Memory B cell (primary cell): ENCODE measurements at regions not wholly inside any gene's neighbourhood (a gene's known extent, or its start where the extent isn't known, plus 50 kb on each side); places are given as distances from the start of the nearest gene placed in this dataset.

Experiments used
- ATAC-seq: fragments of 150-1000 bp; cut with Tn5 transposase; 2 replicates; pipeline ENCODE4 v1.10.0; 2021; ENCODE audit warnings: low read depth, mild to moderate bottlenecking, moderate library complexity
- DNase-seq, 2 donors: peaks; one replicate each; pipeline ENCODE4 v3.0.0; 2022; ENCODE audit warnings: low spot score in 2 of 2
- H3K27ac Mint-ChIP-seq: one replicate; pipeline ENCODE4 v1.8.0; 2022; ENCODE audit warnings: mild to moderate bottlenecking, moderate library complexity, mixed read lengths
- H3K27me3 Mint-ChIP-seq: one replicate; pipeline ENCODE4 v1.8.0; 2022; ENCODE audit warnings: mixed read lengths
- H3K36me3 Mint-ChIP-seq: one replicate; pipeline ENCODE4 v1.8.0; 2022; ENCODE audit warnings: mild to moderate bottlenecking, mixed read lengths
- H3K4me1 Mint-ChIP-seq: one replicate; pipeline ENCODE4 v1.8.0; 2022; ENCODE audit warnings: mixed read lengths
- H3K4me3 Mint-ChIP-seq: one replicate; pipeline ENCODE4 v1.8.0; 2022; ENCODE audit warnings: mild to moderate bottlenecking, moderate library complexity, mixed read lengths
- H3K9me3 Mint-ChIP-seq: one replicate; pipeline ENCODE4 v1.8.0; 2022; ENCODE audit warnings: mixed read lengths

GRCh38 chr3:159534496-159534895, 454.1 kb upstream of the IL12A start:
- ATAC-seq (no peak), DNase-seq (no peak)
- Mint-ChIP-seq H3K36me3 (no peaks in the 10 kb centered on the region), H3K27me3 (no peaks in the 10 kb centered on the region), H3K4me3 (no peak overlapping the region), H3K4me1 (no peaks in the 10 kb centered on the region), H3K27ac (no peak overlapping the region), H3K9me3 (peaks cover 5% of the 10 kb centered on the region)

DNA sequence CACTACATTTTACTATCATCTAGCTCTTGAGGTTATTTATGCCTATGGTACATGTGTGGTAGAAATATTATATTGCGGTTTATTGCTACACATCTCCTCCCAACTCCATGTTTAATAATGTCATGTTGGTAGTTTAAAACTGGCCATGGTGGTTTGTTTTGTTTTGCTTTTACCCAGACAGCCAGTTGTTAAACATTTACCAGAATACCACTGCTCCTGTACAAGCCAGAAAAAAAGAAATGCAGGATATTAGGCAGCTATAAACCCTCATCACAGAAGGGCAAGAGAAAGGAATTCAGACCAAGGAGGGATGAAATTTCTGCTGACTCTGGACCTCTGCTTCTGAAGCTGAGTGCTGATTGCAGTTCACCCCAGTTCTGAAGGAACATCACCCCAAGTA, 451.8 kb upstream of the IL12A start:
- no peak for DNase-seq
- Mint-ChIP-seq H3K36me3 (no peaks in the 10 kb centered on the region), H3K4me3 (no peak overlapping the region), H3K27ac (no peak overlapping the region), H3K9me3 (peaks cover 5% of the 10 kb centered on the region), H3K27me3 (no peaks in the 10 kb centered on the region), H3K4me1 (no peaks in the 10 kb centered on the region)
- no peak for ATAC-seq

DNA sequence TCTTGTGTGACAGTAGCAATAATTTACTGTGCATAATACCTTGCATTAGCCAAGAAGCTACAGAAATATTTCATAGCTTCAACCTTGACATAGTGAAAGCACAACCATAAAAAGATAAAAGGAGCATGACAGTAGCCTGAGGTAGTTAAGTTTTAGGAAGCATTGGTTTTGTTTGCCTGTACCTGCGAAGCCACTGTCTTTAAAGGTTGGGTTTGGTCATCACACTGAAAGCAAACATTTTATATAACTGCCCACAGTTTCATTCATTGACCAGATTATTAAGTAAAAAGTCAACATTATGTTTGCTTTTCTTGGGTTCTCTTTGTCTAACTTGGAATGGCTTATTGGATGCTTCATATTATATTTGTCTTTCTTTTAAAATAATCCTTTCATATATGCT, 450.1 kb upstream of the IL12A start:
- no peak overlapping the region for H3K27ac Mint-ChIP-seq
- H3K4me1 Mint-ChIP-seq, result no peaks in the 10 kb centered on the region
- H3K9me3 Mint-ChIP-seq, result peaks cover 2% of the 10 kb centered on the region
- no peaks in the 10 kb centered on the region for H3K36me3 Mint-ChIP-seq
- ATAC-seq, result no peak
- no peak overlapping the region for H3K4me3 Mint-ChIP-seq
- no peaks in the 10 kb centered on the region for H3K27me3 Mint-ChIP-seq
- DNase-seq, result no peak

DNA sequence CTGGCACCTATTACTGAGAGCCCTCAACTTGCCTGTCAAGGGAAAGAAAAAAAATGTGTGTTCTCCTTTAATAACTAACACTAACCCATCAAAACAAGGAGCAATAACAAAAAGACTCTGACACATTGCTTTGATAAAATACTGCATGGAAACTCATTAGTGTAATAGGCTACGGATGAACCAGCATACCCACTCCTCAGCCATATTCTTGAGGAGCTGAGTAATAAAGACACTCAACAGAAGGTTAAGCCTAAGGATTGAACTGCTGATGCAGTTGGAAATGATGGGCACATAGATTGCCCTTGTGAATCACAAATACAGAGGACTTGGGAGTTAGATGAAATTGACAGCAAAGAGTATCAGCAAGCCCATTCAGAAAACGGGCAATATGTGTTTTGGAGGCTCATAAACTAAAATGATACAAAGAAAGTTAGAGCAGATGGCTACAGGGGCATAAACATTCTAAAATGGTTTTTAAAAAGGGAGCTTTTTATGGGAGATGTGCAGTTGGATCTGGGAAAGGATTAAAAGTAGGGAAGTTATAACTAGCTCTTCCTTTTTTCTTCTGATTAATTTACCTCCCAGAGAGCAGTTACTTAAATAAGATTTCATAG, 447.6 kb upstream of the IL12A start:
- Mint-ChIP-seq H3K27ac (no peak overlapping the region), H3K9me3 (peaks cover 2% of the 10 kb centered on the region), H3K4me3 (no peak overlapping the region), H3K27me3 (no peaks in the 10 kb centered on the region), H3K4me1 (no peaks in the 10 kb centered on the region), H3K36me3 (no peaks in the 10 kb centered on the region)
- ATAC-seq (no peak), DNase-seq (no peak)

- Mint-ChIP-seq H3K27me3 (no peaks in the 10 kb centered on the region), H3K36me3 (no peaks in the 10 kb centered on the region), H3K4me1 (no peaks in the 10 kb centered on the region), H3K27ac (no peak overlapping the region), H3K9me3 (peaks cover 2% of the 10 kb centered on the region), H3K4me3 (no peak overlapping the region)
- no peak for ATAC-seq
- no peak for DNase-seq
These were observed 439.8 kb upstream of the IL12A start for GRCh38 chr3:159548675-159549335.

DNA sequence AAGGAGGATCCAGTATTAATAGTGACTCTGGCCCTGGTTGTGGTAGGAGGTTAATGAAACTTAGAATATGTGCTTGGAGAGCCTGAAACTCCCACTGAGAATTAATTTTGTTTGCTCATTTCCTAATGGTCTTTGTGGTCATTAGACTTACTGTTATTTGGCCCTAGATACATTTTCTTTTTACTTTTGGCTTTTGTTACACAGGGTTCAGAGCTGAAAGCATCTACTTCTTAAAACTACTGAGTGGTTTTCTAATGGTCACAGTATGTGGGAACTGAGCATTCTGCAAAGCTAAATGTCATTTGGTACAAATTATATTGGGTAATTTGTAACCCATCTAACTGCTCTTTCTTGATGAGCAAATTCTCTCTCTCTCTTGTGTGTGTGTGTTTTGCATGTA, 433.4 kb upstream of the IL12A start:
- no peak overlapping the region for H3K4me3 Mint-ChIP-seq

GRCh38 chr3:159559771-159560170, 428.9 kb upstream of the IL12A start:
- ATAC-seq (no peak), DNase-seq (no peak)
- Mint-ChIP-seq H3K27me3 (peaks cover 1% of the 10 kb centered on the region), H3K9me3 (peaks cover 1% of the 10 kb centered on the region), H3K27ac (no peak overlapping the region), H3K4me1 (no peaks in the 10 kb centered on the region), H3K36me3 (no peaks in the 10 kb centered on the region), H3K4me3 (no peak overlapping the region)

More for the DNA sequence above, 433.4 kb upstream of the IL12A start:
- Mint-ChIP-seq H3K27ac (no peak overlapping the region), H3K4me1 (no peaks in the 10 kb centered on the region), H3K27me3 (peaks cover 1% of the 10 kb centered on the region), H3K36me3 (no peaks in the 10 kb centered on the region), H3K9me3 (no peaks in the 10 kb centered on the region)
- no peak for DNase-seq
- ATAC-seq, result no peak

GRCh38 chr3:159560214-159560979, 428.2 kb upstream of the IL12A start:
- H3K4me1 Mint-ChIP-seq, result no peaks in the 10 kb centered on the region
- H3K36me3 Mint-ChIP-seq, result no peaks in the 10 kb centered on the region
- H3K4me3 Mint-ChIP-seq, result no peak overlapping the region
- peaks cover 1% of the 10 kb centered on the region for H3K9me3 Mint-ChIP-seq
- no peak for ATAC-seq
- H3K27ac Mint-ChIP-seq, result no peak overlapping the region
- H3K27me3 Mint-ChIP-seq, result peaks cover under 1% of the 10 kb centered on the region
- DNase-seq, result no peak

DNA sequence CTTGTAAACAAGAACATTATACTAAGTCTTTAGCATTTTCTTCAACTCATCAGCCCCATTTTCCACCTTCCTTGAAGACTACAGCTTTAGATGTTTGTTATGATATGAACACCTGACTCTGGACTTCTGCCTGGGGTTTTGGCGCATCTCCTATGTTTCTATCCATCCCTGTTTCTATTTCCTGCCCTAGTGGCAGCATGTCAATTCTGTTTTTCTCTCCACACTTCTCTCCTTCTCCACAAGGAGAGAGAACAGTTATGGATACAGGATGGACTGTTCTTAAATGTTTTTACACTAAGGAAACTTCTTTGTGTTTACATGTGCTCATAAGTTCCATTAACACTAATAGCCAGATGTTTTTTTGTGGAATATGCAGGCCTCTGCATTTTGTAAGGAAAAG, 423.3 kb upstream of the IL12A start:
- Mint-ChIP-seq H3K36me3 (no peaks in the 10 kb centered on the region), H3K27me3 (no peaks in the 10 kb centered on the region), H3K9me3 (peaks cover 1% of the 10 kb centered on the region), H3K27ac (no peak overlapping the region), H3K4me3 (no peak overlapping the region), H3K4me1 (no peaks in the 10 kb centered on the region)
- DNase-seq (no peak), ATAC-seq (no peak)

DNA sequence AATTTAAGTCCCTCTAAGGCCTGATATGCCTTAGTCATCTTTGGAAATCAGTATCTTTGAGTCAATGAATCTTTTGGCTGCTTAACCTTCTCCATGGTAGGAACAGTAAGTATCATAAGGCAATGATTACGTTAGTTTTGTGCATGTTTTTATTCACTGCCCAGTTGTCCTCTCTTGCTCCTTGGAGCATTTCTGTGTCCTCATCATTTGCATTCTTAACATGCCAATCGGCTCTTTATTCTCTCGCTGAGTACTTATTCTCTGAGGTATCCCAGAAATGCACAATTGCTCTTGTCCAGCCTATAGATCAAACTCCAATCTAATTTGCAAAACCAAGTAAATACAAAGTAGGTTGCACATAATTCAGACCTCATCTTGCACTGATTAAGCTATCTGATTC, 405.0 kb upstream of the IL12A start:
- Mint-ChIP-seq H3K4me1 (no peaks in the 10 kb centered on the region), H3K27me3 (peaks cover 1% of the 10 kb centered on the region), H3K4me3 (no peak overlapping the region), H3K27ac (no peak overlapping the region), H3K9me3 (no peaks in the 10 kb centered on the region), H3K36me3 (no peaks in the 10 kb centered on the region)
- ATAC-seq, result no peak
- no peak for DNase-seq

GRCh38 chr3:159584421-159584820, 404.2 kb upstream of the IL12A start:
- Mint-ChIP-seq H3K4me3 (no peak overlapping the region), H3K27ac (no peak overlapping the region), H3K27me3 (no peaks in the 10 kb centered on the region), H3K9me3 (no peaks in the 10 kb centered on the region), H3K36me3 (no peaks in the 10 kb centered on the region), H3K4me1 (no peaks in the 10 kb centered on the region)
- DNase-seq (no peak), ATAC-seq (no peak)

DNA sequence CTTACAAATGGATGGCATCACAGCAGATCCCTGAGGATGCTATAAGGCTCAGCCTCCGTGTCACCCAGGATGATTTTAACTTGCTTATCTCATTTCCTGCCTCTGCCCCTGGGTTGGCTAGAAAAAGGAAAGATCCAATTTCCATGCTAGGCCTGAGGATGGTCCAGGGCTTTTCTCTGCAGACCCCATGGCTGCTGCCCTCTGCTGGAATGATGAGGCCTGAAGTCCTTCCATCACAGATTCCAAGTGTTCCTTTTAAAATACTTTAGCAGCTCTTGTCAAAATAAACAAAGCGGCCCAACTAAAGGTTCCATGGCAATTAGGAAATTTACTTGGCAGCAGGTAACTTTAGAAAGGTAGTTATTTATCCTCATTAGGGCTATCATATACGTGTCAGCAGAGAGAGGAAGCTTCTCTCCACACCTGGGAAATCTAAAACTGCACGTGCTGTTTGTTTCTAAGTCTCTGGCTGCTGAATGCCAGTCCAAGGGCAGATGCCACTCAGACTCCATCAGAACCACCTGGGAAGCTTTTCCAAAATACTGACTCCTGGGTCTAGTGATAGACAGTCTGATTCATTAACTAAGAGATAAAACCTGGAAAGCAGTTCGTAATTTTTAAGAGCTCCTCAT, 401.9 kb upstream of the IL12A start:
- ATAC-seq, result no peak

GRCh38 chr3:159593927-159594605, 394.6 kb upstream of the IL12A start:
- no peak for DNase-seq
- Mint-ChIP-seq H3K4me1 (no peaks in the 10 kb centered on the region), H3K36me3 (no peaks in the 10 kb centered on the region), H3K4me3 (no peak overlapping the region), H3K27me3 (peaks cover 7% of the 10 kb centered on the region), H3K9me3 (no peaks in the 10 kb centered on the region), H3K27ac (no peak overlapping the region)
- ATAC-seq, result no peak

More for the DNA sequence above, 401.9 kb upstream of the IL12A start:
- H3K9me3 Mint-ChIP-seq, result no peaks in the 10 kb centered on the region
- DNase-seq, result no peak
- H3K4me3 Mint-ChIP-seq, result no peak overlapping the region
- no peak overlapping the region for H3K27ac Mint-ChIP-seq
- no peaks in the 10 kb centered on the region for H3K36me3 Mint-ChIP-seq
- peaks cover 1% of the 10 kb centered on the region for H3K27me3 Mint-ChIP-seq
- H3K4me1 Mint-ChIP-seq, result no peaks in the 10 kb centered on the region

DNA sequence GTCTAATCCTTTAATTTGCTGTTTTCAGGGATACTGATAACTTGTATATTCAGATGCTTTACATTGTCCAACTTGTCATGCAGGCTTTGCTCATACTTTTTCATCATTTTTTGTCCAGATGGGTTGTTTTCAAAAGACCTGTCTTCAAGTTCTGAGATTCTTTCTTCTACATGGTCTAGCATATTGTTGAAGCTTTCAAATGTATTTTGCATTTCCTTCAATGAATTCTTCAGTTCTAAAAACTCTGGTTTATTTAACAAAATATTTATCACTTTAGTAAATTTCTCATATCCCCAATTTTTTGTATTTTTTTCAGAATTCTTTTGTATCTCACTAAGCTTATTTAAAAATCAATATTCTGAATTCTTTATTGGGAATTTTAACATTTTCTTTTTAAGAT, 388.3 kb upstream of the IL12A start:
- Mint-ChIP-seq H3K9me3 (peaks cover 5% of the 10 kb centered on the region), H3K4me3 (no peak overlapping the region), H3K4me1 (no peaks in the 10 kb centered on the region), H3K36me3 (no peaks in the 10 kb centered on the region), H3K27me3 (no peaks in the 10 kb centered on the region), H3K27ac (no peak overlapping the region)
- no peak for DNase-seq
- no peak for ATAC-seq
